ENCODE measurements at regions not wholly inside any gene's neighbourhood (a gene's known extent, or its start where the extent isn't known, plus 50 kb on each side); places are given as distances from the start of the nearest gene placed in this dataset.

GRCh38 chr13:106357198-106357597, 178.3 kb downstream of the EFNB2 start:
- in situ Hi-C loops (cut with HindIII; ENCODE audit: low sequenced_read_pairs) = no loop called here
- no peak for DNase-seq (ENCODE audit: low spot score)

DNA sequence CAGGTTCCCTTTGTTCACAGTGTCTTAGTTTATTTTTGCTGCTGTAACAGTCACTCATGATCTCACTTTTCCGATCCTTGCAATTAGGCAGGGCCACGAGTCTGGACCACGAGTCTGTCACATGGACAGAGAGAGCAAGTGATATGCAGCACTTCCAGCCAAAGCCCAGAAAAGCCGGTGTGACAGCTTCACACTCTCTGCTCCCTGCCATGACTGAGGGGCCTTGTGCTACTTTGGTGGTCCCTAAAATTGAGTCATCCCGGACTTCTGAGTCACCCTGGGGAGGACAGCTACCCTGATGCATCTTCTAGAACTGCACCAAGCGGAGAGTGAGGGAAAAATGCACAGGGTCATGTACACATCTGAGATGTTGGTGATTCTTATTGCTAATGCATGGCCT, 179.6 kb downstream of the EFNB2 start:
- in situ Hi-C loops (cut with HindIII; ENCODE audit: low sequenced_read_pairs) = no loop called here
- DNase-seq (ENCODE audit: low spot score) = no peak

DNA sequence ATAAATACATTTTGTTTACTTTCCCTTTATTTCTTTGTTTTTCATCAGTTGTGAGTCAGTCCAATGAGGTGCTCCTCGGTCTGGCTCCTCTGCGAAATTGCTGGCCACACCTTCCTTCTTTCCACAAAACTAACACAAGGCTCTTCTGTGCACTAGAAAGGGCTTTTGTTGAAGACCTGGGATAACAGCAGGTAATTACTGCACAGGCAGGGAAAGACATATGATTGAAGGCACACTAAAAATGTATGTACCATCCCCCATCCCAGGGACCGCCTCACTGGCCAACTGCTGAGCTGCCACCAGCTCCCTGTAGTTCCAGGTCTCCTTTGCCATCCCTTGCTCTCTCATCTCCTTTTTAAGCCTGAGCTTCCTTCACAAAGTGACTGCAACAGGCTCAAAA, 180.5 kb downstream of the EFNB2 start:
- no peak for DNase-seq (ENCODE audit: low spot score)
- in situ Hi-C loops (cut with HindIII; ENCODE audit: low sequenced_read_pairs) = no loop called here

- DNase-seq (ENCODE audit: low spot score) = no peak
- in situ Hi-C loops (cut with HindIII; ENCODE audit: low sequenced_read_pairs) = no loop called here
Measured at GRCh38 chr13:106352850-106353249, 182.6 kb downstream of the EFNB2 start.

GRCh38 chr13:106351251-106351650, 184.2 kb downstream of the EFNB2 start:
- no peak for DNase-seq (ENCODE audit: low spot score)
- in situ Hi-C loops (cut with HindIII; ENCODE audit: low sequenced_read_pairs) = no loop called here

GRCh38 chr13:106350208-106350607, 185.3 kb downstream of the EFNB2 start:
- no peak for DNase-seq (ENCODE audit: low spot score)
- in situ Hi-C loops (cut with HindIII; ENCODE audit: low sequenced_read_pairs) = no loop called here

DNA sequence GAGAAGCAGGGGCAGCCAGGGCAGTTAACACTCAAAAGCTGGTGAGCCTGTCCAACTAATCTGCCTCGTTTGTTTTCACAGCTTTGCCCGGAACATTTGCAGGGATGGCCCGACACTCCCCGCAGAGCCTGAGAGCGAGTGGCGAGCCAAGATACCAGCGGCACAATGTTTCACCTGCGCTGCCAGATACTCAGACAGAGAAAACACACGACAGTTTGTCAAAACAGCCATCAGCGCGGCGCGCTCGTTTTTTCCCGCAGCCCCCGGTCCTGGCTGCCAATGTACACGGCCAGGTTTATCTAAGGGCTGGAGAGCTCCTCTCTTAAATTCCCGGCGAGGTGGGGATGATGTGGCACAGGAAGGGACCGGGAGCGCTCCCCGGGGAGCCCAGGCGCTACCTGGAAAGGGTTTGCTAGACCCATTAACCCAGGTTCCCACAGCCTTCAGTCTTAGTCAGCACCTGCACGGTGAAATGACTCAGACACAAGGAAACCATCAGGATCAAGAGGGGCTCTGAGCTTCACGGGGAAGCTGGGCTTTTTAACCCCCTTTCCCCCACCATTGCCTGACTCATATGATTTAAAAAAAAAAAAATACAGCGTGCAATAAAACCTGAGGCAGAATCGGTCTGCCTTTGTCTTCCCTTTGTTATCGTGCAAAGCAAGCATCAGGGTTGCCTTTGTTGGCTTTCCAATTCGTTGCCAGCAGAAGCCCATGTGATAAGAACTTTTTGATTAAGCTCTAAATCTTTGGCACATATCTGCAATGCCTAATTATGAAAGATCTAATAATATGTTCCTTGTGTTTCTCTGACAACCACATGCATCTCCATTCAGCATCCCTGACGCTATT, 186.2 kb downstream of the EFNB2 start:
- DNase-seq (ENCODE audit: low spot score) = peak; percentile 88
- in situ Hi-C loops (cut with HindIII; ENCODE audit: low sequenced_read_pairs) = no loop called here

- in situ Hi-C loops (cut with HindIII; ENCODE audit: low sequenced_read_pairs) = no loop called here
- no peak for DNase-seq (ENCODE audit: low spot score)
Measured at GRCh38 chr13:106348075-106348840, 187.2 kb downstream of the EFNB2 start.

DNA sequence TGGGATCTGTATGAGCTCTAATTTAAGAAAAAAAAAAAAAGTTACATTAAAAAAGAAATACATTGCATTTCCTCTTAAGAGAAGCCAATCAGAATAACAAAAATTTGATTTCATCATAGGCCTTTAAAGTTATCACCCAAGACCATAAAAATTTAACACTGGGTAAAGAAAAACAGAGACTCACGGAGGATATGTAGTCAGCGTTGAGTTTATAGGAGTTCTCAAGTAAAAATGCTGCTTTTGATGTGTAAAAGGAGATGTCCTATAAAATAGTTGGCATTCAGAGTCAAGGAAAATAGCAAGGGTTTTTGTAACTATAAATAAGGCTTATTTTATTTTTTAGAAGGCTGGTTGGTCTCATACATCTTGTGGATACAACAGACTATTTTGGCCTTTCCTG, 191.1 kb downstream of the EFNB2 start:
- DNase-seq (ENCODE audit: low spot score) = no peak
- in situ Hi-C loops (cut with HindIII; ENCODE audit: low sequenced_read_pairs) = no loop called here

- no peak for DNase-seq (ENCODE audit: low spot score)
- in situ Hi-C loops (cut with HindIII; ENCODE audit: low sequenced_read_pairs) = no loop called here
Measured at GRCh38 chr13:106343836-106344235, 191.6 kb downstream of the EFNB2 start.

GRCh38 chr13:106340249-106340648, 195.2 kb downstream of the EFNB2 start:
- in situ Hi-C loops (cut with HindIII; ENCODE audit: low sequenced_read_pairs) = no loop called here
- no peak for DNase-seq (ENCODE audit: low spot score)

DNA sequence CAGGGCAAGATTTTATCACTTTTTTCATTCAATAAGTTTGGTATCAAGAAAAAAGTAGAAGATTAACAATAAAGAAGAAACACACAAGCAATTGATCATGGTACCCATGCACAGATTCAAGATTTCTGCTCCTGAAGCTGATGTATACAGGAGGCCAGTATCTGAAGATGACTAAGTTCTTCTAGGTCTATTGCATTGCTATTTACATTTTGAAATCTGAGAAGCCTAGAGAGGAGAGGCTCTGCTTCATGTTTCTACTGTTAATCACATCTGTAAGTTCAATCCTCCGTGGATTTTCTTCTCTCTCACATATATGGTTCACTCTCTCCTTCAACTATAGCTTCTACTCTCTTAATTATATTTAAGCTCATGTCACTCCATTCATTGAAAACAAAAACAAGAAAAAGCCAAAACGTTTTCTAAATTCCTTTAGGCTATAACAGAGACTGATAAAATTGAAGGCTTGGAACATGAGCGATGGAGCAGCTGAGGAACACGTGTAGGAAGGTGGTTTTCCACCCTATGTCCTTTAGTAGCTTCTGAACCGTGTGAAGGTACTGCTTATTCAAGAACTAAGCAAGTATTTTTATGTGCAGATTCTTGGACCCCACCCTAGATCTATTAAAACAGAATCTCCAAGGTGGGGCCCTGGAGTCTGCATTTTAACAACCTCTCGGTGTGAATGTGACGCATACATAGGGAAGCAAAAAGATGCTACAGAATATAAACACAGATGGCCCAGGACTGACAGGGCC, 198.2 kb downstream of the EFNB2 start:
- no peak for DNase-seq (ENCODE audit: low spot score)
- in situ Hi-C loops (cut with HindIII; ENCODE audit: low sequenced_read_pairs) = no loop called here

- in situ Hi-C loops (cut with HindIII; ENCODE audit: low sequenced_read_pairs) = no loop called here
Measured at GRCh38 chr13:106336668-106337067, 198.8 kb downstream of the EFNB2 start.

DNA sequence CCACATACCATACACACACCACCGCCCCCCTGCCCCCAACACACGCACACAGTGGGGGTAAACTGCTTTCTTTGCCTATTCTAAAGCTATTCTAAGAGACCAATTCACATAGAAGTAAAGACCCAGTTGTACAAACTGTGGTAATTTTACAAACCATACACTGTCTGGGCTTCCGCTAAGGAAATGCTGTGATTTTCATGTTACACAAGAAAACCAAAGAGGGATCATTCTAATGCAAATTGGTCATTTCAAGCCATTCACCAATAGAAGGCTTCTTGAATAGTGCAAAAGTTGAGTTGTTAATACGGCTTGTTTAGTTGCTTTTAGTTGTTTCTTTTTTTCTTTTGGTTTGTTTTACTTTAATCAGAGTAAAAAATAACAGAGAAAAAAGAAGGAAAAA, 202.8 kb downstream of the EFNB2 start:
- DNase-seq (ENCODE audit: low spot score) = no peak
- in situ Hi-C loops (cut with HindIII; ENCODE audit: low sequenced_read_pairs) = no loop called here

More at GRCh38 chr13:106336668-106337067, 198.8 kb downstream of the EFNB2 start:
- no peak for DNase-seq (ENCODE audit: low spot score)

DNA sequence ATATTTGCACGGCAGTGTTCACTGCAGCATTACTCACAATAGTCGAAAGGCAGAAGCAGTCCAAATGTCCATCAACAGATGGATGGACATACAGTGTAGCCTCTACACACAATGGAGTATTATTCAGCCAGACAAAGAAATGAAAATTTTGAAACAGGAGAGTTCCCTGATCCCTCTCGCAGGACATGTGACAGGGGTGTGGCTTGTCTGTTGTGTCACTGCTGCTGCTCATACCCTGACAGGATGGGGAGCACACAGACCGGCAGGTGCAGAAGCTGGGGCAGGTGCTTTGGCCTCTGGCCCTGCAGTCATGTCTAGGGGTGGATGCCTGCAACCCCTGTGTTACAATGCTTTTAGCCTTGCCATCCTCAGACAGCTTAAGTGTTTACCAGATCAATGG, 204.3 kb downstream of the EFNB2 start:
- in situ Hi-C loops (cut with HindIII; ENCODE audit: low sequenced_read_pairs) = no loop called here

DNA sequence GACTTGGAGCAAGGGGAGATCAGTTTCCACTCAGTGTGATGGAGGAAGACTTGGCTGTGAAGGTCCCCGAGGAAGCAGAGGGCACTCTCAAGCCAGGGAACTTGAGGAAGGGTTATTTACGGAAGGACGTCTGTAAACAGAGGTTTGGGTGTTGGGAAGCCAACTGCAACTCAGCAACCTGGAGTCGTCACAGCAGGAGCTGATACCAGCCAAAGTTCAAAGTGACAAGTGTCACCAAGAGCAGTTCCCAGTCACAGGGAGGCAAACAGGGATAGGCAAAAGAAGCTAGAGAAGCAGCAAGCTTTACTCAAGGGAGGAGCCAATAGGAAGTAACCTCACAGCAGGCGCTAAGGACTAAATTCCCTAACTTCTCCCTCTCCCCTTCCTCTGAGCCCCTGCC, 205.5 kb downstream of the EFNB2 start:
- in situ Hi-C loops (cut with HindIII; ENCODE audit: low sequenced_read_pairs) = no loop called here
- DNase-seq (ENCODE audit: low spot score) = no peak

More for the DNA sequence above, 204.3 kb downstream of the EFNB2 start:
- DNase-seq (ENCODE audit: low spot score) = no peak

DNA sequence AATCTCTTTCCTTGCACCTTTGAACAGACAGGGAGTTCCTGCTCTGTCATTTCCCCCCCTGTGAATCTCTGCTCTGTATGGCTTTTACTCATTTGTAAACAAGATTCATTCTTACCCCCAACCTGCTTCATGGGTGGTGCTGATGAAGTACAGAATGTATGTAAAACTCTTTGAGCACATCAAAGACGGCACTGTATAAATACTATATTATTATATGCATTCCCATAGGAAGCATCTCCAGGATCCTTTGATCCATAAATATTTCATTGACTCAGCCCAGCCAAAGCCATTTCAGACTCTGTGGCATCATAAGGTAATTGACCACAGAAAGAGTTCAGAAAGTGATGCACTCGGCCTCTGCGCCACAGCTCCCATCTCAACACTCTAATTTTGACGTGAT, 208.7 kb downstream of the EFNB2 start:
- in situ Hi-C loops (cut with HindIII; ENCODE audit: low sequenced_read_pairs) = no loop called here
- DNase-seq (ENCODE audit: low spot score) = no peak

DNA sequence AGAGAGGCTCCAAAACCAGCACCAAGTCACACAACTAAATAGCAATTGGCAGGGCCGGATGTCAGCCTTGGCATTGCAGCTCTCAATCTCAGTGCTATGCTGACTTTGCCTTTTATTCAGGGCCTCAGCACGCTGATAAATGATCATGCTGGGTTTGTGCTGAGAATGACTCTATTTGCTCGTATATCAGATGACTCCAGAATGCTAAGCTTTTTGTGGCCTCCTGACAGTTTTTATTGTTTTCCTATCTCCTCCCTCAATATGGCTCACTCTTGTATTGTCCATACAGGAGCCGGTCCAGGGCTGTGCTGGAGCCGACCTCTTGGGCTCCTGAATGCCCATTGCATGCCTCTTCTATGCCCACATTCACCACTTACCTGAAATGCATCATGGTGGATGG, 211.0 kb downstream of the EFNB2 start:
- in situ Hi-C loops (cut with HindIII; ENCODE audit: low sequenced_read_pairs) = no loop called here
- no peak for DNase-seq (ENCODE audit: low spot score)

DNA sequence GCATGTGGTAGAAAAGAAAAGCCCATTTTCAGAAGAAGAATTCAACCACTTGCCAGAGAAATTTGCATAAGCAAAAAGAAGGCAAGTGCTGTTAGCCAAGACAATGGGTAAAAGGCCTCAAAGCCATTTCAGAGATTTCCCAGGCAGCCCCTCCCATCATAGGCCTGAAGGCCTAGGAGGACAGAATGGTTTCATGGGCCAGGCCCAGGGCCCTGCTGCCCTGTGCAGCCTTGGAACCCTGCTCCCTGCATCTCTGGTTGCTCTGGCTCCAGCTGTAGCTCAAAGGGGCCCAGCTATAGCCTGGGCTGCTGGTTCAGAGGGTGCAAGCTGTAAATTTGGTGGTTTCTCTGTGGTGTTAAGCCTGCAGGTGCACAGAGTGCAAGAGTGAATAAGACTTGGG, 212.8 kb downstream of the EFNB2 start:
- DNase-seq (ENCODE audit: low spot score) = no peak
- in situ Hi-C loops (cut with HindIII; ENCODE audit: low sequenced_read_pairs) = no loop called here

- in situ Hi-C loops (cut with HindIII; ENCODE audit: low sequenced_read_pairs) = no loop called here
- DNase-seq (ENCODE audit: low spot score) = no peak
Measured at GRCh38 chr13:106318941-106319411, 216.5 kb downstream of the EFNB2 start.
